ENCODE measurements at regions not wholly inside any gene's neighbourhood (a gene's known extent, or its start where the extent isn't known, plus 50 kb on each side); places are given as distances from the start of the nearest gene placed in this dataset.

GRCh38 chr7:80563561-80564327, 51.9 kb upstream of the GNAT3 start:
- H3K27me3 Mint-ChIP-seq (ENCODE audit: insufficient read depth): no peaks in the 10 kb centered on the region
- no peak for TF ChIP-seq CTCF (IDR thresholded peaks at IDR 0.05)
- H3K4me3 Mint-ChIP-seq: no peak overlapping the region
- peak; percentile 57 for DNase-seq
- H3K36me3 Mint-ChIP-seq (ENCODE audit: low read depth): peaks cover 41% of the 10 kb centered on the region
- peaks cover 18% of the 10 kb centered on the region for H3K4me1 Mint-ChIP-seq (ENCODE audit: low read depth)
- no peak overlapping the region; the same call in 1 of the 2 replicates for H3K27ac Mint-ChIP-seq
- H3K9me3 Mint-ChIP-seq: peaks cover 42% of the 10 kb centered on the region

GRCh38 chr7:80565554-80565953, 53.7 kb upstream of the GNAT3 start:
- Mint-ChIP-seq H3K4me1 (ENCODE audit: low read depth) (peaks cover 18% of the 10 kb centered on the region), H3K4me3 (no peak overlapping the region), H3K27me3 (ENCODE audit: insufficient read depth) (no peaks in the 10 kb centered on the region), H3K27ac (no peak overlapping the region), H3K9me3 (peaks cover 25% of the 10 kb centered on the region), H3K36me3 (ENCODE audit: low read depth) (peaks cover 24% of the 10 kb centered on the region)
- DNase-seq: no peak
- no peak for TF ChIP-seq CTCF (IDR thresholded peaks at IDR 0.05)

GRCh38 chr7:80581486-80582260, 56.8 kb upstream of the CD36 start:
- no peaks in the 10 kb centered on the region for H3K9me3 Mint-ChIP-seq
- no peak for TF ChIP-seq CTCF (IDR thresholded peaks at IDR 0.05)
- peaks cover 22% of the 10 kb centered on the region for H3K4me1 Mint-ChIP-seq (ENCODE audit: low read depth)
- H3K27me3 Mint-ChIP-seq (ENCODE audit: insufficient read depth): no peaks in the 10 kb centered on the region; the same call in 1 of the 2 replicates
- DNase-seq: peak; percentile 4
- H3K27ac Mint-ChIP-seq: no peak overlapping the region
- no peak overlapping the region for H3K4me3 Mint-ChIP-seq
- peaks cover 6% of the 10 kb centered on the region; the same call in 1 of the 2 replicates for H3K36me3 Mint-ChIP-seq (ENCODE audit: low read depth)

GRCh38 chr7:80583901-80584300, 54.5 kb upstream of the CD36 start:
- no peaks in the 10 kb centered on the region for H3K9me3 Mint-ChIP-seq
- no peak overlapping the region for H3K4me3 Mint-ChIP-seq
- TF ChIP-seq CTCF (IDR thresholded peaks at IDR 0.05): no peak
- H3K36me3 Mint-ChIP-seq (ENCODE audit: low read depth): no peaks in the 10 kb centered on the region
- peaks cover 29% of the 10 kb centered on the region for H3K4me1 Mint-ChIP-seq (ENCODE audit: low read depth)
- DNase-seq: no peak
- H3K27ac Mint-ChIP-seq: no peak overlapping the region
- no peaks in the 10 kb centered on the region; the same call in 1 of the 2 replicates for H3K27me3 Mint-ChIP-seq (ENCODE audit: insufficient read depth)

GRCh38 chr7:80584778-80585177, 53.7 kb upstream of the CD36 start:
- Mint-ChIP-seq H3K9me3 (no peaks in the 10 kb centered on the region), H3K27ac (no peak overlapping the region), H3K36me3 (ENCODE audit: low read depth) (no peaks in the 10 kb centered on the region), H3K27me3 (ENCODE audit: insufficient read depth) (no peaks in the 10 kb centered on the region; the same call in 1 of the 2 replicates), H3K4me1 (ENCODE audit: low read depth) (peaks cover 29% of the 10 kb centered on the region), H3K4me3 (no peak overlapping the region)
- no peak for TF ChIP-seq CTCF (IDR thresholded peaks at IDR 0.05)
- DNase-seq: no peak

Data from HFFc6 (cell line).